ENCODE measurements at regions not wholly inside any gene's neighbourhood (a gene's known extent, or its start where the extent isn't known, plus 50 kb on each side); places are given as distances from the start of the nearest gene placed in this dataset.

- DNase-seq (ENCODE audit: low read depth) = no peak
- no peak overlapping the region for H3K4me3 ChIP-seq (ENCODE audit: control insufficient read depth, low read depth, low read length)
- TF ChIP-seq CTCF (IDR thresholded peaks at IDR 0.05; ENCODE audit: control insufficient read depth, insufficient read depth, low read depth, low read length, missing control alignments) = no peak
Measured at GRCh38 chr20:54407459-54407858, 67.9 kb upstream of the DOK5 start.

- no peak for DNase-seq (ENCODE audit: low read depth)
- no peak for TF ChIP-seq CTCF (IDR thresholded peaks at IDR 0.05; ENCODE audit: control insufficient read depth, insufficient read depth, low read depth, low read length, missing control alignments)
- no peak overlapping the region for H3K4me3 ChIP-seq (ENCODE audit: control insufficient read depth, low read depth, low read length)
Measured at GRCh38 chr20:54415967-54416366, 59.4 kb upstream of the DOK5 start.

- TF ChIP-seq CTCF (IDR thresholded peaks at IDR 0.05; ENCODE audit: control insufficient read depth, insufficient read depth, low read depth, low read length, missing control alignments) = no peak
- no peak overlapping the region for H3K4me3 ChIP-seq (ENCODE audit: control insufficient read depth, low read depth, low read length)
Measured at GRCh38 chr20:54416770-54417169, 58.6 kb upstream of the DOK5 start.

GRCh38 chr20:54419531-54419930 is 55.9 kb upstream of the DOK5 start:
- DNase-seq (ENCODE audit: low read depth) = no peak
- TF ChIP-seq CTCF (IDR thresholded peaks at IDR 0.05; ENCODE audit: control insufficient read depth, insufficient read depth, low read depth, low read length, missing control alignments) = no peak

More at GRCh38 chr20:54416770-54417169, 58.6 kb upstream of the DOK5 start:
- DNase-seq (ENCODE audit: low read depth) = no peak

More at GRCh38 chr20:54419531-54419930, 55.9 kb upstream of the DOK5 start:
- H3K4me3 ChIP-seq (ENCODE audit: control insufficient read depth, low read depth, low read length) = no peak overlapping the region

Measured in AG09309 (cell line).